Psoas muscle (tissue), 7 donors: ENCODE measurements at regions not wholly inside any gene's neighbourhood (a gene's known extent, or its start where the extent isn't known, plus 50 kb on each side); places are given as distances from the start of the nearest gene placed in this dataset.
A peak's percentile ranks its signal among the peaks of the same experiment; 100 is the strongest.
"Not testable (repeated sequence)": the region's sequence is repeated elsewhere in the genome, so short reads cannot be mapped to it uniquely, and the experiment has no call there.

Experiments
- ATAC-seq, 4 donors: fragments of 200-7000 bp; cut with Tn5 transposase; one replicate each; pipeline ENCODE4 v1.9.1; 2020; ENCODE audit warnings: moderate library complexity in 3 of 4, mild to moderate bottlenecking in 2 of 4
- DNase-seq, 2 donors: peaks; one replicate each; pipeline ENCODE4 v3.0.0-alpha.2; 2020
- H3K27ac ChIP-seq: fragments of 200-600 bp; one replicate; pipeline ENCODE4 v1.8.0; 2022
- H3K27me3 ChIP-seq, 3 donors: fragments of 200-600 bp in 1 of 3; one replicate each; pipeline versions ENCODE4 v1.6.1 to v1.8.0; 2013 to 2022; ENCODE audit warnings: low read length in 2 of 3, mild to moderate bottlenecking in 2 of 3, moderate library complexity in 1 of 3; ENCODE audit not compliant: insufficient read depth in 3 of 3
- H3K36me3 ChIP-seq, 2 donors: fragments of 200-600 bp in 1 of 2; one replicate each; pipeline versions ENCODE4 v1.6.1 to v1.8.0; 2013 to 2022; ENCODE audit warnings: low read depth in 1 of 2, mild to moderate bottlenecking in 1 of 2, moderate library complexity in 1 of 2; ENCODE audit not compliant: insufficient read depth in 1 of 2
- H3K4me1 ChIP-seq: fragments of 200-600 bp; one replicate; pipeline ENCODE4 v1.8.0; 2022
- H3K4me3 ChIP-seq: fragments of 200-600 bp; one replicate; pipeline ENCODE4 v1.8.0; 2022; ENCODE audit warnings: mild to moderate bottlenecking
- H3K9me3 ChIP-seq: fragments of 200-600 bp; one replicate; pipeline ENCODE4 v1.8.0; 2022
- WGBS, 3 donors: extraction: QIAGEN DNeasy Blood & Tissue Kit; methylation state at CpG; one replicate each; pipeline versions ENCODE4 v1.1.6 to v1.1.7; 2013; 5-methylcytosine and 5-hydroxymethylcytosine counted together
- intact Hi-C, 2 donors: fragments of 100-400 bp; cut with DNase I; formaldehyde crosslinking; loops; one replicate each; pipeline versions ENCODE4 v1.11.0 to v1.14.2; 2022
- TF ChIP-seq, protein P1 (sequence below): fragments of 200-600 bp; IDR thresholded peaks from one replicate; pipeline ENCODE4 v1.8.0; 2022; ENCODE audit warnings: antibody characterized with exemption
- donor health status: healthy with polysubstance abuse.
- donor health status: DM: no; HTN: no; CAD: no; lungs with moderate emphysema.
- donor health status: Bipolar disorder and iron deficiency.
- donor health status: healthy.
- donor health status: DM: yes; HTN: yes; CAD: no.
- donor health status: DM: no; HTN: no; CAD: no.
- donor health status: DM: yes; HTN: yes; CAD: no.

DNA sequence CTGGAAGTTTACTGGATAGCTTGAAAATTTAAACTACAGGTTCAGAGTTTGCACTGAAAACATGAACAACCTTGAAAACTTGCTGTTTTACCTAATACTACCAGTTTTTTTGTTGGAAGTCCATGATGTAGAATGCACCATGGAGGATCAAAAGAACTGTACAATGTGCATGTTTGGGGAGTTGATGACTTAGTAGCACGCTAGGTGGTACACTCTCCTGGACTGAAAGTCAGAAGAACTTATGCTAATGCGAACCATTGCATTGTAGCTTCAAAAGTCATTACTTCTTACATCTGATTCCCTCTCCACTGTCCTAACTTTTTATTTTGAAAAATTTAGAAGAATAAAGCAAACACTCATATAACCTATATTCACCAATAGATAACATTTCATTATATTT lies 211.0 kb downstream of the OSTF1 start:
- 78 to 86% (median 81%) methylated on average over 2 of the region's 2 CpGs for WGBS, 3 donors
- H3K27me3 ChIP-seq, result no peaks in the 10 kb centered on the region
- ATAC-seq (no peak), DNase-seq (no peak)
- no peaks in the 10 kb centered on the region for H3K4me1 ChIP-seq
- no peaks in the 10 kb centered on the region for H3K36me3 ChIP-seq
- intact Hi-C loops, result no loop called here
- no peaks in the 10 kb centered on the region for H3K9me3 ChIP-seq
- TF ChIP-seq, protein P1, sequence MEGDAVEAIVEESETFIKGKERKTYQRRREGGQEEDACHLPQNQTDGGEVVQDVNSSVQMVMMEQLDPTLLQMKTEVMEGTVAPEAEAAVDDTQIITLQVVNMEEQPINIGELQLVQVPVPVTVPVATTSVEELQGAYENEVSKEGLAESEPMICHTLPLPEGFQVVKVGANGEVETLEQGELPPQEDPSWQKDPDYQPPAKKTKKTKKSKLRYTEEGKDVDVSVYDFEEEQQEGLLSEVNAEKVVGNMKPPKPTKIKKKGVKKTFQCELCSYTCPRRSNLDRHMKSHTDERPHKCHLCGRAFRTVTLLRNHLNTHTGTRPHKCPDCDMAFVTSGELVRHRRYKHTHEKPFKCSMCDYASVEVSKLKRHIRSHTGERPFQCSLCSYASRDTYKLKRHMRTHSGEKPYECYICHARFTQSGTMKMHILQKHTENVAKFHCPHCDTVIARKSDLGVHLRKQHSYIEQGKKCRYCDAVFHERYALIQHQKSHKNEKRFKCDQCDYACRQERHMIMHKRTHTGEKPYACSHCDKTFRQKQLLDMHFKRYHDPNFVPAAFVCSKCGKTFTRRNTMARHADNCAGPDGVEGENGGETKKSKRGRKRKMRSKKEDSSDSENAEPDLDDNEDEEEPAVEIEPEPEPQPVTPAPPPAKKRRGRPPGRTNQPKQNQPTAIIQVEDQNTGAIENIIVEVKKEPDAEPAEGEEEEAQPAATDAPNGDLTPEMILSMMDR, result no peak
- no peak overlapping the region for H3K4me3 ChIP-seq
- no peak overlapping the region for H3K27ac ChIP-seq

DNA sequence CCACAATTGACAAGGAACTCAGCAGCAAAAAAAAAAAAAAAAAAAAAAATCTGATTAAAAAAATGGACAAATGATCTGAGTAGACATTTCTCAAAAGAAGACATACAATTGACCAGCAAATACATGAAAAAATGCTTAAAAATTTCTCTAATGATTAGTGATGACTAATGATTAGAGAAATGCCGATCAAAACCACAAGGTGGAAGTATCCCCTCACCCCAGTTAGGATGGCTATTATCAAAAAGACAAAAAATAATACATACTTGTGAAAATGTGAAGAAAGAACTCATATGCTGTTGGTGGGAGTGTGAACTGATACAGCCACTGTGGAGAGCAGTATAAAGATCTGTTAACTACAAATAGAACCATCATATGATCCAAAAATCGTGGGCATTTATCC lies 245.3 kb downstream of the OSTF1 start:
- ATAC-seq, result no peak
- intact Hi-C loops, result no loop called here
- no peaks in the 10 kb centered on the region for H3K36me3 ChIP-seq
- no peaks in the 10 kb centered on the region for H3K4me1 ChIP-seq
- no peak for DNase-seq
- H3K4me3 ChIP-seq, result no peak overlapping the region
- no peaks in the 10 kb centered on the region for H3K27me3 ChIP-seq
- H3K27ac ChIP-seq, result no peak overlapping the region
- H3K9me3 ChIP-seq, result no peaks in the 10 kb centered on the region
- TF ChIP-seq, protein P1, result peak; percentile 23
- whole genome bisulfite sequencing, 3 donors, result 41 to 73% (median 58%) methylated on average over 2 of the region's 2 CpGs

DNA sequence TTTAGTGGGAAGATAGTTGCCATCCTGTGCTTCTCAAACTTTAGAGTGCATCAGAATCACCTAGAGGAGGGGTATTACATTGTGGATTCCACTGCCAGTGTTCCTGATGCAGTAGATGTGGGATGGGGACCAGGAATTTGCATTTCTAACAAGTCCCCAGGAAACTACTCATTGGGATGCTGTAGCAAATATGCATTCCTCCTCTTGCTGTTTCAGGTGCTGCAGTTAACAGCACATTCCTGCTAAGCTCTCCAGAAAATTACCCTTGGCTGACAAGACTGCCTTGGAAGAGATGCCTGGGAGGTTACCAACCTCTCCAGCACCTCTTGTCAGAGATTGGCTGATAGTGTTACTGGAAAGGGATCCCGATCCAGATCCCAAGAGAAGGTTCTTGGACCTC lies 270.5 kb downstream of the OSTF1 start:
- H3K9me3 ChIP-seq, result no peaks in the 10 kb centered on the region
- H3K4me1 ChIP-seq, result no peaks in the 10 kb centered on the region
- TF ChIP-seq, protein P1, result no peak
- intact Hi-C loops, result no loop called here
- no peak for DNase-seq
- H3K27ac ChIP-seq, result no peak overlapping the region
- no peaks in the 10 kb centered on the region for H3K36me3 ChIP-seq
- no peaks in the 10 kb centered on the region for H3K27me3 ChIP-seq
- WGBS, 3 donors, result 42 to 55% (median 43%) methylated on average over 1 of the region's 1 CpG
- no peak overlapping the region for H3K4me3 ChIP-seq
- no peak for ATAC-seq

DNA sequence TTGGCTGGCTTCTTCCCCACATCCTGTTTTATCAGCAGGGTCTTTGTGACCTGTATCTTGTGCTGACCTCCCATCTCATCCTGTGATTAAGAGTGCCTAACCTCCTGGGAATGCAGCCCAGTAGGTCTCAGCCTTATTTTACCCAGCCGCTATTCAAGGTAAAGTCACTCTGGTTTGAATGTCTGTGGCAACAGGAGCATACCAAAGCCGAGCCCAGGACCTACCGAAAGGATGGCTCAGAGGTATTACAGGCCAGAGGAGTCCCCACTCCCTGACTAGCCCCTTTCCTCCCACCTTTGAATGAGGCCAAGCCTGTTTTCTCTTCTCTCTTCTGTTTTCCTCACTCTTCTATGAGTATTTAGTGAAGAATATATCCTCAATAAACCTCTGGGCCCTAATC lies 271.3 kb downstream of the OSTF1 start:
- DNase-seq (no peak), ATAC-seq (no peak)
- Histone ChIP-seq H3K4me1 (no peaks in the 10 kb centered on the region), H3K4me3 (no peak overlapping the region), H3K9me3 (no peaks in the 10 kb centered on the region), H3K27ac (no peak overlapping the region), H3K36me3 (no peaks in the 10 kb centered on the region), H3K27me3 (no peaks in the 10 kb centered on the region)
- 64 to 90% (median 89%) methylated on average over 3 of the region's 3 CpGs for WGBS, 3 donors
- TF ChIP-seq, protein P1, result no peak
- intact Hi-C loops, result no loop called here

DNA sequence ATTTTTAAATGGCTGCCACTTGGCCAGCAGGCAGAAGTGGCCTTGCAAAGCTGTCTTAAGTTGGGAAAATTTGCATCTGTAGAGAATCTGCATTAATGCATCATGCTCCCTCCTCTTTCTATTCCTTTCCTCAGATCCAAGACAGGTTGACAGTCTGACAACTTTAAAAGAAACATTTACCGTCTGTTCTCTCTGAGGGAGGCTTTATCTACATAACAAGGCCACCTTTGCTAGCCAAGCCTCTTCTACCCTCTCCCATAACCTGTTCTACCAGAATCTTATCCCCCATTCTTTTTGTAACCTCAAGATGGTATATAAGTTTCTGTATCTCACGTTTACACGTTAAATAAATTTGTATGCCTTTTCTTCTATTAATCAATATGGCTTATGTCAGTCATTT lies 271.9 kb downstream of the OSTF1 start:
- Histone ChIP-seq H3K4me3 (no peak overlapping the region), H3K27me3 (no peaks in the 10 kb centered on the region), H3K9me3 (no peaks in the 10 kb centered on the region), H3K27ac (no peak overlapping the region), H3K36me3 (no peaks in the 10 kb centered on the region), H3K4me1 (no peaks in the 10 kb centered on the region)
- ATAC-seq (no peak), DNase-seq (no peak)
- TF ChIP-seq, protein P1, result no peak
- intact Hi-C loops, result no loop called here
- WGBS, 3 donors, result 86 to 89% (median 87%) methylated on average over 3 of the region's 3 CpGs

DNA sequence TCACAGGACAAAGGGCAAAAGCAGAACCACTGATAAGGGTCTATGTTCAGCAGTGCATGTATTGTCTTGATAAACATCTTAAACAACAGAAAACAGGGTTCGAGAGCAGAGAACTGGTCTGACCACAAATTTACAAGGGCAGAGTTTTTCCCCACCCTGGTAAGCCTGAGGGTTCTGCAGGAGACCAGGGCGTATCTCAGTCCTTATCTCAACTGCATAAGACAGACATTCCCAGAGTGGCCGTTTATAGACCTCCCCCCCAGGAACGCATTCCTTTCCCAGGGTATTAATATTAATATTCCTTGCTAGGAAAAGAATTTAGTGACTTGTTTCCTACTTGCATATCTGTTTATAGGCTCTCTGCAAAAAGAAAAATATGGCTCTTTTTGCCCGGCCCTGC lies 274.1 kb downstream of the OSTF1 start:
- DNase-seq, H3K27me3 ChIP-seq, H3K36me3 ChIP-seq, ATAC-seq, H3K27ac ChIP-seq, H3K4me1 ChIP-seq, H3K4me3 ChIP-seq, intact Hi-C loops, H3K9me3 ChIP-seq: not testable (repeated sequence)
- 74 to 83% (median 78%) methylated on average over 5 of the region's 5 CpGs for WGBS, 3 donors
